Suprapubic skin (tissue), 4 donors: ENCODE measurements at regions not wholly inside any gene's neighbourhood (a gene's known extent, or its start where the extent isn't known, plus 50 kb on each side); places are given as distances from the start of the nearest gene placed in this dataset.

Experiments used
- CTCF ChIP-seq, 2 donors: fragments of 200-600 bp in 1 of 2; fragments of 450-650 bp in 1 of 2; sonication (generic) in 1 of 2; IDR thresholded peaks; one replicate each; pipeline ENCODE4 v1.5.1; 2016 to 2019; ENCODE audit warnings: antibody characterized with exemption in 2 of 2, mild to moderate bottlenecking in 1 of 2, moderate library complexity in 1 of 2
- EP300 ChIP-seq: sonication (generic); formaldehyde crosslinking; IDR thresholded peaks from one replicate; pipeline ENCODE4 v1.6.1; 2017; ENCODE audit warnings: antibody characterized with exemption
- POLR2AphosphoS5 ChIP-seq, 3 donors: sonication (generic); formaldehyde crosslinking; IDR thresholded peaks; one replicate each; pipeline ENCODE4 v1.6.1; 2017; ENCODE audit warnings: antibody characterized with exemption in 3 of 3

GRCh38 chr12:115799610-115800009, 477.9 kb downstream of the MED13L start:
- no peak for TF ChIP-seq CTCF (IDR thresholded peaks at IDR 0.05)
- TF ChIP-seq POLR2AphosphoS5 (IDR thresholded peaks at IDR 0.05) = no peak
- TF ChIP-seq EP300 = no peak
